ENCODE measurements at regions not wholly inside any gene's neighbourhood (a gene's known extent, or its start where the extent isn't known, plus 50 kb on each side); places are given as distances from the start of the nearest gene placed in this dataset.
A peak's percentile ranks its signal among the peaks of the same experiment; 100 is the strongest.

DNA sequence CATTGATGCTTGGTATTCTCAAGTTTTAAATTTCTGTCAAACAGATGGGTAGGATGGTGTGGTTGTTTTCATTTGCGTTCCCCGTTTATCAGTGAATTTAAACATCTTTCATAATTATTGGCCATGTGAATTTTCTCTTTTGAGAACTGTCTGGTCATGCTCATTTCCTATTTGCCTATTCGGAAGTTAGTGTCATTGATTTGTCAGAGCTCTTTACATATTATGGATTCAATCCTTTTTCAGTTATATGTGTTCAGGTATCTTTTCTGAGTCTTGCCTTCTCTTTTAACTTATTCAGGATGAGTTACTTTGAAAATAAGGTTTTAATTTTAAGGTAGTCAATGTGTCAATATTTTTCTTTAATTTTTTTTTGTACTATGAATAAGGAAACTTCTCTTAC is 315.7 kb downstream of the MN1 start:
- Histone ChIP-seq H3K9me3 (replicated peaks in 1 of 3) (no peaks in the 10 kb centered on the region), H3K27me3 (no peaks in the 10 kb centered on the region), H3K36me3 (replicated peaks in 1 of 2) (no peaks in the 10 kb centered on the region), H3K4me1 (replicated peaks in 1 of 2) (no peaks in the 10 kb centered on the region), H3K4me3 (no peak overlapping the region), H3K27ac (no peak overlapping the region)
- WGBS, 4 donors, result 57 to 93% (median 70%) methylated on average over 3 of the region's 3 CpGs
- intact Hi-C loops (cut with DNase I), result no loop called here
- TF ChIP-seq POLR2A (IDR thresholded peaks at IDR 0.05) (no peak), CTCF (IDR thresholded peaks at IDR 0.05) (no peak)
- no peak for DNase-seq

- Histone ChIP-seq H3K27ac (no peak overlapping the region), H3K27me3 (no peaks in the 10 kb centered on the region), H3K9me3 (replicated peaks in 1 of 3) (no peaks in the 10 kb centered on the region), H3K36me3 (replicated peaks in 1 of 2) (no peaks in the 10 kb centered on the region), H3K4me1 (replicated peaks in 1 of 2) (no peaks in the 10 kb centered on the region), H3K4me3 (no peak overlapping the region)
- intact Hi-C loops (cut with DNase I), result no loop called here
- 31 to 44% (median 42%) methylated on average over 11 to 21 of the region's 21 CpGs for WGBS, 4 donors
- DNase-seq, result no peak
- TF ChIP-seq CTCF (IDR thresholded peaks at IDR 0.05), result no peak
- no peak for TF ChIP-seq POLR2A (IDR thresholded peaks at IDR 0.05)
Measured at GRCh38 chr22:27487600-27488452, 313.7 kb downstream of the MN1 start.

- TF ChIP-seq CTCF (IDR thresholded peaks at IDR 0.05), result no peak
- no peak for TF ChIP-seq POLR2A (IDR thresholded peaks at IDR 0.05)
- no peaks in the 10 kb centered on the region for H3K27me3 ChIP-seq
- H3K36me3 ChIP-seq (replicated peaks in 1 of 2), result no peaks in the 10 kb centered on the region
- H3K9me3 ChIP-seq (replicated peaks in 1 of 3), result no peaks in the 10 kb centered on the region
- DNase-seq, result no peak
- H3K27ac ChIP-seq, result no peak overlapping the region
- no peak overlapping the region for H3K4me3 ChIP-seq
- H3K4me1 ChIP-seq (replicated peaks in 1 of 2), result no peaks in the 10 kb centered on the region
- intact Hi-C loops (cut with DNase I), result no loop called here
- 49 to 66% (median 58%) methylated on average over 11 to 12 of the region's 12 CpGs for WGBS, 4 donors
Measured at GRCh38 chr22:27488456-27489177, 312.9 kb downstream of the MN1 start.

DNA sequence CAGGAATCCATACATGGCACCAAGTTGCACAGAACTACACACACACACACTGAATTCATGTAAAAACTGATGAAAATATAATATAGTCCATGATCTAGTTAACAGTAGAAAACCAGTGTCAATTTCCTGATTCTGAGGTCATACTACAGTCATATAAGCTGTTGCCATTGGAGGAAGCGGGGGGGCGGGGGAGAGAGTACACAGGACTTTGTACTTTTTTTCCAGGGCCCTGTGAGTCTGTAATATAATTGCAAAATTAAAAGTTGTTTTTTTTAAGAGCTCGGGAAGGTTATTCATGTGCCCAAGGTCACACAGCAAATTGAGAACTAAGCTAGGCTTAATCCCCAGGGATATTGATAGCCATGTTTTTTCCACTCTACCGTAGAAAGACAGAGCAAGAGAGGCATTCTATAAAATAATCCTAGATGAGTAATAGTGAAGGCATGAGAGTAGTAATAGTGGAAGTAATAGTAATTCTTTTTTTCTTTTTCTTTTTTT is 312.3 kb downstream of the MN1 start:
- H3K9me3 ChIP-seq (replicated peaks in 1 of 3), result no peaks in the 10 kb centered on the region
- H3K4me1 ChIP-seq (replicated peaks in 1 of 2), result no peaks in the 10 kb centered on the region
- no peaks in the 10 kb centered on the region for H3K27me3 ChIP-seq
- H3K27ac ChIP-seq, result no peak overlapping the region
- intact Hi-C loops (cut with DNase I), result no loop called here
- no peak overlapping the region for H3K4me3 ChIP-seq
- no peak for TF ChIP-seq CTCF (IDR thresholded peaks at IDR 0.05)
- WGBS, 4 donors, result 39 to 48% (median 40%) methylated on average over 4 of the region's 4 CpGs
- peak in 1 of 7 donors; percentile 9 for DNase-seq
- no peaks in the 10 kb centered on the region for H3K36me3 ChIP-seq (replicated peaks in 1 of 2)

Measured in adrenal gland (tissue), 9 donors.